ENCODE measurements at regions not wholly inside any gene's neighbourhood (a gene's known extent, or its start where the extent isn't known, plus 50 kb on each side); places are given as distances from the start of the nearest gene placed in this dataset.

GRCh38 chr3:95088464-95088863 is 1025.6 kb downstream of the NSUN3 start:
- Mint-ChIP-seq H3K27ac (no peak overlapping the region), H3K4me1 (no peaks in the 10 kb centered on the region), H3K9me3 (peaks cover 15 to 26% of the 10 kb centered on the region in 2 donors), H3K36me3 (peaks cover 23% of the 10 kb centered on the region), H3K27me3 (ENCODE audit: low read depth in 2 of 2) (no peaks in the 10 kb centered on the region), H3K4me3 (no peak overlapping the region)
- intact Hi-C loops (cut with micrococcal nuclease) = no loop called here
- H3K27ac ChIP-seq (ENCODE audit: low read length) = no peak overlapping the region
- H3K36me3 ChIP-seq (ENCODE audit: control insufficient read depth, insufficient read depth, low read length) = no peaks in the 10 kb centered on the region
- ATAC-seq (no peak), DNase-seq (no peak)
- no peaks in the 10 kb centered on the region for H3K4me1 ChIP-seq (ENCODE audit: control insufficient read depth, insufficient read depth, low read length)
- TF ChIP-seq CTCF (IDR thresholded peaks at IDR 0.05) = no peak
- 88% methylated on average over 4 of the region's 5 CpGs for WGBS (ENCODE audit: insufficient coverage)
- H3K27me3 ChIP-seq (ENCODE audit: control insufficient read depth, insufficient read depth, low read length) = no peaks in the 10 kb centered on the region
- no peak overlapping the region for H3K4me3 ChIP-seq (ENCODE audit: low read length)
- H3K9me3 ChIP-seq (ENCODE audit: control insufficient read depth, insufficient read depth, low read length) = peaks cover 2% of the 10 kb centered on the region

DNA sequence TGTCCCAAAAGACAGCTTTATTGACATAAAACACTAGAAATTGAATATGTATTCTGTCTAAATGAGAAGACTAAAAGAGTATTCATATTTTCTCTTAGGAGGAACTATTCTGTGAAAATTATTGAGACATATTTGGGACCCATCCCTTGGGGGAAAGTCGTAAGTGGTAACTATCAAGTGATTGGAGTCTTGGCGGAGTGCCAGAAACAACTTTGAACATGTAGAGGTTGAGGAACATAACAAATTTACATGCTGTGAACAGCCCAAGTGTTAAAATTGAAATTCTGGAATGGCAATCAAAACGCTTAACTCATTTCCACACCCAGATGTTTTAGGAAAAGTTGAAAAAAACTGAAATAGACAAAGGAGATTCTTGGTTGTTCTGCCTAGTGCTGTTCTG is 1034.6 kb downstream of the NSUN3 start:
- Histone ChIP-seq H3K4me1 (ENCODE audit: control insufficient read depth, insufficient read depth, low read length) (no peaks in the 10 kb centered on the region), H3K27me3 (ENCODE audit: control insufficient read depth, insufficient read depth, low read length) (no peaks in the 10 kb centered on the region), H3K27ac (ENCODE audit: low read length) (no peak overlapping the region), H3K9me3 (ENCODE audit: control insufficient read depth, insufficient read depth, low read length) (no peaks in the 10 kb centered on the region), H3K36me3 (ENCODE audit: control insufficient read depth, insufficient read depth, low read length) (no peaks in the 10 kb centered on the region), H3K4me3 (ENCODE audit: low read length) (no peak overlapping the region)
- no peak overlapping the region for H3K27ac Mint-ChIP-seq
- intact Hi-C loops (cut with micrococcal nuclease) = no loop called here
- ATAC-seq (no peak), DNase-seq (no peak)
- 81% methylated on average over 2 of the region's 3 CpGs for WGBS (ENCODE audit: insufficient coverage)
- H3K27me3 Mint-ChIP-seq (ENCODE audit: low read depth in 2 of 2) = no peaks in the 10 kb centered on the region
- peaks cover 12 to 16% of the 10 kb centered on the region in 2 donors for H3K9me3 Mint-ChIP-seq
- no peak overlapping the region for H3K4me3 Mint-ChIP-seq
- no peaks in the 10 kb centered on the region for H3K4me1 Mint-ChIP-seq
- H3K36me3 Mint-ChIP-seq = peaks cover 1% of the 10 kb centered on the region
- TF ChIP-seq CTCF (IDR thresholded peaks at IDR 0.05) = no peak

DNA sequence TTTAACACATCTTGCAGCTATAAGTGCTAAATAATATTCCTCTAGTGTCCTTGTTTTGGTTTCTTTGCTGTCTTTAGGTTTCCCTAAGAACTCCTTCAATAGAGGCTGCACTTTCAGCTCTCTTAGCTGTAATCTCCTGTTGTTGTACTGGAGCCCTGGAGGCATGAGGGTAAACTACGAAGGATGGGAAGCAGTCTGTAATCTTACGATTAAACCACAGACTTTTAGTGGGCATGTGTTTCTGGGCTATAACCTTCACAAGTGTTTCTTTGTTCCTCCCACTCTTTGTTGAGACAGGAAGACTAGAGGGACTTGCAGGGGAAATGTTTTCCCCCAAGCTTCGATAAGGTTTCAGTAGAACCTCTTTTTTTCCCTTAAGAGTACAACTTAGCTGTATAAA is 1058.1 kb downstream of the NSUN3 start:
- Histone ChIP-seq H3K27ac (ENCODE audit: low read length) (no peak overlapping the region), H3K4me1 (ENCODE audit: control insufficient read depth, insufficient read depth, low read length) (no peaks in the 10 kb centered on the region), H3K9me3 (ENCODE audit: control insufficient read depth, insufficient read depth, low read length) (peaks cover 5% of the 10 kb centered on the region), H3K4me3 (ENCODE audit: low read length) (no peak overlapping the region), H3K36me3 (ENCODE audit: control insufficient read depth, insufficient read depth, low read length) (no peaks in the 10 kb centered on the region), H3K27me3 (ENCODE audit: control insufficient read depth, insufficient read depth, low read length) (no peaks in the 10 kb centered on the region)
- no peak for DNase-seq
- Mint-ChIP-seq H3K4me1 (no peaks in the 10 kb centered on the region), H3K27ac (no peak overlapping the region), H3K4me3 (no peak overlapping the region), H3K9me3 (peaks cover 20 to 21% of the 10 kb centered on the region in 2 donors), H3K36me3 (peaks cover 6% of the 10 kb centered on the region), H3K27me3 (ENCODE audit: low read depth in 2 of 2) (no peaks in the 10 kb centered on the region)
- no peak for TF ChIP-seq CTCF (IDR thresholded peaks at IDR 0.05)
- 24% methylated on average over 3 of the region's 3 CpGs for WGBS (ENCODE audit: insufficient coverage)
- ATAC-seq = no peak
- intact Hi-C loops (cut with micrococcal nuclease) = no loop called here

DNA sequence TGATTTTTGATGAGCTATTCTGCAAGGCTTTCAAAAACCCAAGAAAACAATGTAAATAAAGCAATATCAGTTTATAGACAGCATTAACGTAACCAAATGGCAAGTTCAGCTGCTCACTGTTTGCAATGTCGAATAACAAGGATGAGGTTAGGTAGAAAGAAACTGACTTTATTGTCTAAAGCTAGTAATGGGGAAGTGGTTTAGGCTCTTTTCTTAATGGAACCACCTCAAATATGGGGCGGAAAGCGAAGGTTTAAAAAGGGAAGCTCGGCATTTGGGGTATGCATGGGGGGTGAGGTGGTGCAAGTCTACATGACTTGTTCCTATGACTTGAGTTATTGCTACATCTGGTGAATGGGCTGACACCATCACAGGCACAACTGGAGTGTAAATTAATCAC is 1060.2 kb downstream of the NSUN3 start:
- Histone ChIP-seq H3K36me3 (ENCODE audit: control insufficient read depth, insufficient read depth, low read length) (no peaks in the 10 kb centered on the region), H3K4me3 (ENCODE audit: low read length) (no peak overlapping the region), H3K27ac (ENCODE audit: low read length) (no peak overlapping the region), H3K9me3 (ENCODE audit: control insufficient read depth, insufficient read depth, low read length) (peaks cover 5% of the 10 kb centered on the region), H3K4me1 (ENCODE audit: control insufficient read depth, insufficient read depth, low read length) (no peaks in the 10 kb centered on the region), H3K27me3 (ENCODE audit: control insufficient read depth, insufficient read depth, low read length) (no peaks in the 10 kb centered on the region)
- ATAC-seq (no peak), DNase-seq (no peak)
- Mint-ChIP-seq H3K4me3 (no peak overlapping the region), H3K36me3 (peaks cover 6% of the 10 kb centered on the region), H3K27ac (no peak overlapping the region), H3K9me3 (peaks cover 25 to 30% of the 10 kb centered on the region in 2 donors), H3K4me1 (no peaks in the 10 kb centered on the region), H3K27me3 (ENCODE audit: low read depth in 2 of 2) (no peaks in the 10 kb centered on the region)
- no peak for TF ChIP-seq CTCF (IDR thresholded peaks at IDR 0.05)
- intact Hi-C loops (cut with micrococcal nuclease) = no loop called here
- WGBS (ENCODE audit: insufficient coverage) = 73% methylated on average over 5 of the region's 5 CpGs

Measured in natural killer cell (primary cell).